Upper lobe of right lung (tissue), 1 donor: ENCODE measurements at regions not wholly inside any gene's neighbourhood (a gene's known extent, or its start where the extent isn't known, plus 50 kb on each side); places are given as distances from the start of the nearest gene placed in this dataset.
A peak's percentile ranks its signal among the peaks of the same experiment; 100 is the strongest.

Source experiments
- ATAC-seq: fragments of 200-7000 bp; cut with Tn5 transposase; one replicate; pipeline ENCODE4 v1.9.1; 2020; ENCODE audit warnings: mild to moderate bottlenecking, moderate library complexity
- DNase-seq: peaks from one replicate; pipeline ENCODE4 v3.0.0-alpha.2; 2020
- H3K27ac ChIP-seq: fragments of 200-600 bp; one replicate; pipeline ENCODE4 v1.8.0; 2022
- H3K27me3 ChIP-seq: fragments of 200-600 bp; one replicate; pipeline ENCODE4 v1.8.0; 2022; ENCODE audit warnings: mild to moderate bottlenecking
- H3K36me3 ChIP-seq: fragments of 200-600 bp; one replicate; pipeline ENCODE4 v1.8.0; 2022
- H3K4me1 ChIP-seq: fragments of 200-600 bp; one replicate; pipeline ENCODE4 v1.8.0; 2022
- H3K4me3 ChIP-seq: fragments of 200-600 bp; one replicate; pipeline ENCODE4 v1.8.0; 2022; ENCODE audit warnings: mild to moderate bottlenecking
- H3K9me3 ChIP-seq: fragments of 200-600 bp; one replicate; pipeline ENCODE4 v1.8.0; 2022
- CTCF ChIP-seq: fragments of 200-600 bp; IDR thresholded peaks from one replicate; pipeline ENCODE4 v1.8.0; 2022; ENCODE audit warnings: antibody characterized with exemption
- intact Hi-C: fragments of 100-400 bp; cut with DNase I; formaldehyde crosslinking; loops from one replicate; pipeline ENCODE4 v1.11.0; 2022
- donor health status: DM: no; HTN: yes; CAD: no; lungs with severe emphysema.

DNA sequence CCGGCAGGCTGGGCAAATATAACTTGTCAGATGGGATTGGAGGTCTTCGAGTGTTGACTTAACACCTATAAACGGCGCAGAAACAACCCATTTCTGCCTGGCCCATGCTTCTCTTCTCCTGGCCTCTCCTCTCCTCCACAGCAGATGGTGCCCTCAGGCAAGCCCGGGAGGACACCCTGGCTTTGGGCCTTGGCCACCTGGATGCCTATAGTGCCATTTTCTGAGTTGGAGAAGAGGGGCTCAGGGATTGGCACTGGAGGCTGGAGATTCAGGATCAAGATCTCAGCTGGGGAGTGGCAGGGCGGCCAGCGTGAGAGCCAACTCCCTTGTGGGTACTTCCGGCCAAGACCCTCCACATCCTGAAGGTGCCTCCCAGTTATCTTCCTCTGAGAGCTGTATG lies 211.9 kb upstream of the PMEPA1 start:
- Histone ChIP-seq H3K9me3 (no peaks in the 10 kb centered on the region), H3K27me3 (no peaks in the 10 kb centered on the region), H3K4me1 (no peaks in the 10 kb centered on the region), H3K36me3 (no peaks in the 10 kb centered on the region), H3K27ac (no peak overlapping the region), H3K4me3 (no peak overlapping the region)
- intact Hi-C loops: no loop called here
- TF ChIP-seq CTCF: no peak
- ATAC-seq (no peak), DNase-seq (peak; percentile 32)

GRCh38 chr20:57920971-57921370 lies 211.2 kb upstream of the PMEPA1 start:
- peak; percentile 58 for DNase-seq
- no peaks in the 10 kb centered on the region for H3K36me3 ChIP-seq
- H3K4me3 ChIP-seq: no peak overlapping the region
- H3K9me3 ChIP-seq: no peaks in the 10 kb centered on the region
- intact Hi-C loops: no loop called here
- no peak for ATAC-seq
- no peak for TF ChIP-seq CTCF
- no peak overlapping the region for H3K27ac ChIP-seq
- H3K4me1 ChIP-seq: no peaks in the 10 kb centered on the region
- H3K27me3 ChIP-seq: no peaks in the 10 kb centered on the region

GRCh38 chr20:57919049-57919448 lies 209.2 kb upstream of the PMEPA1 start:
- DNase-seq (peak; percentile 18), ATAC-seq (no peak)
- intact Hi-C loops: no loop called here
- TF ChIP-seq CTCF: no peak
- H3K9me3 ChIP-seq: no peaks in the 10 kb centered on the region
- no peaks in the 10 kb centered on the region for H3K4me1 ChIP-seq
- H3K27ac ChIP-seq: no peak overlapping the region
- H3K27me3 ChIP-seq: no peaks in the 10 kb centered on the region
- no peak overlapping the region for H3K4me3 ChIP-seq
- H3K36me3 ChIP-seq: no peaks in the 10 kb centered on the region

GRCh38 chr20:57918551-57918950 lies 208.7 kb upstream of the PMEPA1 start:
- H3K4me3 ChIP-seq: no peak overlapping the region
- H3K36me3 ChIP-seq: no peaks in the 10 kb centered on the region
- no peaks in the 10 kb centered on the region for H3K27me3 ChIP-seq
- no peaks in the 10 kb centered on the region for H3K9me3 ChIP-seq
- no peak for ATAC-seq
- no peak for TF ChIP-seq CTCF
- intact Hi-C loops: no loop called here
- H3K27ac ChIP-seq: no peak overlapping the region
- DNase-seq: peak; percentile 6
- H3K4me1 ChIP-seq: no peaks in the 10 kb centered on the region

- no peak for TF ChIP-seq CTCF
- Histone ChIP-seq H3K27me3 (no peaks in the 10 kb centered on the region), H3K36me3 (no peaks in the 10 kb centered on the region), H3K4me3 (no peak overlapping the region), H3K9me3 (no peaks in the 10 kb centered on the region), H3K27ac (no peak overlapping the region), H3K4me1 (no peaks in the 10 kb centered on the region)
- ATAC-seq (no peak), DNase-seq (no peak)
- intact Hi-C loops: no loop called here
Measured at GRCh38 chr20:57914205-57914604, 204.4 kb upstream of the PMEPA1 start.

DNA sequence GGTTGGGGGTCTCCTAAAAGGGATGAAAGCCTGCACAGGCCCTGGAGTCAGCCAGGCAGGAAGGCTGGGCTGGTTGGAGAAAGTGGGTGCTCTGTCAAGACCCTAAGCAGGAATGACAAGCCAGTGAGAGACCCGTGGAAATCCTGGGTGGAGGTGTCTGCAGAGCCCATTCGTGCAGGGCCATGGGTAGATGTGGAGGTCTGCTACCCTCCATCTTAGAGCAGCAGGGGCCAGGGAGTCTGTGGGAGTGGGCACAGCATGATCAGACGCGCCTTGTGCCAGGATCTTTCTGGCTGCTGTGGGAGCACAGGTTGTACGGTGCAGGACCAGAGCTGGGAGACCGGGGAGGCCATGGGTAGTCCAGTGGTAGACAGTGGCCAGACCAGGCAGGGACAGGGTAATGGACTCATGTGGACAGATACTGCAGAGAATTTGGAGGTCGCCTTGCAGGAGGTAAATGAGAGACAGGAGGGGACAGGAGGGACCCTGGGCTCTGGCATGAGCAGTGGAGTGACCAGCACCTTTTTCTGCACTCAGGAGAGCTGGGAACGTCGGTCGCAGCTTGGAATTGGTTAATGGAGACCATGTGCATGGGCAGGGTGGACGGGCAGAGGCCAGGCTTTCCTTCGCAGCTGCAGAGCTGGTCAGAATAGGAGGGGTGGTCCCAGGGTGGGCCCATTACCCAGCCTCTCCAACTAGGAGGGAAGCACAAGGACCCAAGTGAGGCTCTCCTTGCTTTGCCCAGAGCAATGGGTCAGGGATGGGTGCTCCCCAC lies 203.5 kb upstream of the PMEPA1 start:
- intact Hi-C loops: no loop called here
- Histone ChIP-seq H3K27ac (no peak overlapping the region), H3K9me3 (no peaks in the 10 kb centered on the region), H3K36me3 (no peaks in the 10 kb centered on the region), H3K27me3 (no peaks in the 10 kb centered on the region), H3K4me3 (no peak overlapping the region), H3K4me1 (no peaks in the 10 kb centered on the region)
- DNase-seq (peak; percentile 61), ATAC-seq (peak; percentile 7)
- TF ChIP-seq CTCF: no peak
